ENCODE measurements at regions not wholly inside any gene's neighbourhood (a gene's known extent, or its start where the extent isn't known, plus 50 kb on each side); places are given as distances from the start of the nearest gene placed in this dataset.

- DNase-seq (ENCODE audit: extremely low read depth, insufficient read length) = no peak
- TF ChIP-seq CTCF (IDR thresholded peaks at IDR 0.05; ENCODE audit: insufficient read depth, low read length, poor library complexity, severe bottlenecking) = no peak
- Histone ChIP-seq H3K27me3 (replicated peaks; ENCODE audit: control insufficient read depth, insufficient read depth, low read length) (no peaks in the 10 kb centered on the region), H3K4me3 (replicated peaks; ENCODE audit: low read depth, low read length) (no peak overlapping the region), H3K36me3 (ENCODE audit: control insufficient read depth, insufficient read depth, low read length) (no peaks in the 10 kb centered on the region)
These were observed 118.9 kb upstream of the MEIS2 start for GRCh38 chr15:37219211-37219701.

- Histone ChIP-seq H3K36me3 (ENCODE audit: control insufficient read depth, insufficient read depth, low read length) (no peaks in the 10 kb centered on the region), H3K4me3 (replicated peaks; ENCODE audit: low read depth, low read length) (no peak overlapping the region), H3K27me3 (replicated peaks; ENCODE audit: control insufficient read depth, insufficient read depth, low read length) (no peaks in the 10 kb centered on the region)
- no peak for DNase-seq (ENCODE audit: extremely low read depth, insufficient read length)
- no peak for TF ChIP-seq CTCF (IDR thresholded peaks at IDR 0.05; ENCODE audit: insufficient read depth, low read length, poor library complexity, severe bottlenecking)
These were observed 120.8 kb upstream of the MEIS2 start for GRCh38 chr15:37220949-37221670.

GRCh38 chr15:37221671-37222145, 121.4 kb upstream of the MEIS2 start:
- Histone ChIP-seq H3K27me3 (replicated peaks; ENCODE audit: control insufficient read depth, insufficient read depth, low read length) (no peaks in the 10 kb centered on the region), H3K4me3 (replicated peaks; ENCODE audit: low read depth, low read length) (no peak overlapping the region), H3K36me3 (ENCODE audit: control insufficient read depth, insufficient read depth, low read length) (no peaks in the 10 kb centered on the region)
- DNase-seq (ENCODE audit: extremely low read depth, insufficient read length) = no peak
- no peak for TF ChIP-seq CTCF (IDR thresholded peaks at IDR 0.05; ENCODE audit: insufficient read depth, low read length, poor library complexity, severe bottlenecking)

GRCh38 chr15:37223089-37223488, 122.7 kb upstream of the MEIS2 start:
- DNase-seq (ENCODE audit: extremely low read depth, insufficient read length) = no peak
- no peak for TF ChIP-seq CTCF (IDR thresholded peaks at IDR 0.05; ENCODE audit: insufficient read depth, low read length, poor library complexity, severe bottlenecking)
- Histone ChIP-seq H3K4me3 (replicated peaks; ENCODE audit: low read depth, low read length) (no peak overlapping the region), H3K36me3 (ENCODE audit: control insufficient read depth, insufficient read depth, low read length) (no peaks in the 10 kb centered on the region), H3K27me3 (replicated peaks; ENCODE audit: control insufficient read depth, insufficient read depth, low read length) (no peaks in the 10 kb centered on the region)

- no peak for DNase-seq (ENCODE audit: extremely low read depth, insufficient read length)
- H3K36me3 ChIP-seq (ENCODE audit: control insufficient read depth, insufficient read depth, low read length) = no peaks in the 10 kb centered on the region
- TF ChIP-seq CTCF (IDR thresholded peaks at IDR 0.05; ENCODE audit: insufficient read depth, low read length, poor library complexity, severe bottlenecking) = no peak
- H3K27me3 ChIP-seq (replicated peaks; ENCODE audit: control insufficient read depth, insufficient read depth, low read length) = no peaks in the 10 kb centered on the region
- H3K4me3 ChIP-seq (replicated peaks; ENCODE audit: low read depth, low read length) = no peak overlapping the region
These were observed 129.7 kb upstream of the MEIS2 start for GRCh38 chr15:37229855-37230619.

Measured in GM06990 (cell line).